Right kidney (tissue), 1 donor: ENCODE measurements at regions not wholly inside any gene's neighbourhood (a gene's known extent, or its start where the extent isn't known, plus 50 kb on each side); places are given as distances from the start of the nearest gene placed in this dataset.

Experiments
- DNase-seq: peaks from one replicate; pipeline ENCODE4 v3.0.0-alpha.2; 2016

DNA sequence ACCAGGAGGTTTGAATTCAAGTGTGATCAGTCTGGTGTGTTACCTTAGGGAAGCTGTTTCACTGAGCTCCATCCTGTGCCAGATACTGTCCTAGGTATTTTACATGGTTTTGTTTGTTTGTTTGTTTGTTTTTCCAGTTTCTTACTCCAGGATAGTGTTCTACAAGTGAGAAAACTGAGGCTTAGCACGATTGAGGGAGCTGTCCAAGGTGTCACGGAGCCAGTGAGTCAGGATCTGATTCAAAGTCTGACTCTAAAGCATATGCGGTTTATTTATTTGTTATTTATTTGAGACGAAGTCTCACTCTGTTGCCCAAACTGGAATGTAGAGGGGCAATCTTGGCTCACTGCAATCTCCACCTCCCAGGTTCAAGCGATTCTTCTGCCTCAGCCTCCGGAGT, 79.7 kb upstream of the GNG2 start:
- peak; percentile 6 for DNase-seq

DNA sequence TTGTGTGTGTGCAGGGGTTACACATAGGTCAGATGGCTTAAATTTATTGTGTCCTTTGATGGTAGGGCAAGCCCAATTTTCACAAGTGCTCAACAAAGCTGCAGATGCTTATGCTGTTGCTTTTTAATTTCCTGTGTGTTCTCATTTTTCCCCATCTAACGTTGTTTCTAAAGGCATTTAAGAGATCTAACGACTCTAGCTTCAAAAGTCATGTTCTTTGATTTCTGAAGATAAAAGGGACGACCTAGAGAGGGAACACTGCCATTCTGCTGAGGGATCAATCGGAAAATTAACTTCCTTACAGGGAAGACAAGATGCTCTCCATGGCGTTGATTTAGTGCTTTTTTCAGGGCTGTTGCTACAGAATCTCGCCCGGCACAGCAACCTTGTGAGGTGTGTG, 79.0 kb upstream of the GNG2 start:
- DNase-seq: no peak

DNA sequence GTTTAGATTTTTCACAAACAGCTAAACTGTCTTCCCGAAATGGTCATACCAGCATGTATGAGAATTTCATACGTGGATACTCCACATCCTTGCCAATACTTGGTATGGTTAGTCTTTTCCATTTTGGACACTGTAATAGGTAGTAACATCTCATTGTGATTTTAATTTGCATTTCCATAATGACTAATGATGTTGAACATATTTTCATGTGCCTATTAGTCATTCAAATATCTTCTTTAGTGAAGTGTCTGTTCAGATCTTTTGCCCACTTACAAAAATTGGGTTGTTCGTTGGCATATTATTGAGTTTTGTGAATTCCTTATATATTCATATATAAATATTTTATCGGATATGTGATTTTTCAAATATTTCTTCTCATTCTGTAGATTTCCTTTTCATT, 78.0 kb upstream of the GNG2 start:
- DNase-seq: no peak

DNA sequence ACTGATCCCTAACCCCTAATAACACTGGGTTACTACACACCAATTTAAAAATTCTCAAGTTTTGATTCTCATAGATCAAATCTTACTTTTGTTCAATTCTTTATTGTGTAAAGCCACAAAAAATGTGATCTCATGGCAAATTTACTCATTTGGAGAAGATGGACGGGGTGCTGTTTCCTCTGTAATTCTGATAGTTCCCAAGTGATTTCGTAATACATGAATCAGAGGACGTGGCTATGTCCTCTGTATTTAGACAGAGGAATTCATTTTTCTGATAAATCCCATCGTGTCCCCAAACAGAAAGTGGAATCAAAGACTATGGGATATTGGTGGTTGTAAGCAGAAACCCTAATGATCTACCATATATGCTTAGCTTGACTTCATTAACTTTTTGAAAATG, 76.6 kb upstream of the GNG2 start:
- no peak for DNase-seq

DNA sequence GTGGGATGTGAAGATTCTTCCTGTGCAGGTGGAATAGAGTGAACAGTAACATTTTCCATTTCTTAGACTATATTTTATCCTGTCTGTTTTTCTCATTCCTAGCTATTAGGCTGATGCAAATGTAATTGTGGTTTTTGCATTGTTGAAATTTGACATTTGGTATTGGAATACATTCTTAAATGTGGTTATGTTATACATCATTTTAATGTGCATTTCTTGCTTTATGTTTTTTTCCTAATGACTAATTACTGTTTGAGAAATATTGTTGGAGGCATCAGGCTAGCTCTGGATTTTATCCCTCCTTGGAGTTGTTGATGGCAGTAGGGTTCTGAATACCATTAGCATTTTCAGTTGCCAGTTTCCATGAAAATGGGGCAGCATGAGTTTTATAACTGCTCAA, 75.9 kb upstream of the GNG2 start:
- no peak for DNase-seq

DNA sequence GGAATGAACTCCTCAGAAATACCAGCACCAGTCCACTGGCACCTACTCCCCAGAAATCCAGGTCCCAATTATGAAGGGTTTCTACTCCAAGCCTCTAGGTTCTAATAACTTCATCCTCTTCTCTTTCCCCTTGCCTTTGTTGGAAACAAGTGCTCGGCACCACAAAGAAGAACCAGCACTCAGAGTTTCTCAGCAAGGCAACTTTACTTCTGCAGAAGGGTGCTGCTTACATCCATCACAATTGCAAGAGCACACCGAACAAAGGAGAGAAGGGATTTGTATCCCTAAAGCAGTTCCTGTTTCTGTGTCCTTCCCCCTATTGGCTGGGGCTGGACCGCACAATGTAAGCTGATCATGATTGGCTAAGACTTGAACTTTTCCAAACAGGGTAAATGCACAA, 74.2 kb upstream of the GNG2 start:
- no peak for DNase-seq

DNA sequence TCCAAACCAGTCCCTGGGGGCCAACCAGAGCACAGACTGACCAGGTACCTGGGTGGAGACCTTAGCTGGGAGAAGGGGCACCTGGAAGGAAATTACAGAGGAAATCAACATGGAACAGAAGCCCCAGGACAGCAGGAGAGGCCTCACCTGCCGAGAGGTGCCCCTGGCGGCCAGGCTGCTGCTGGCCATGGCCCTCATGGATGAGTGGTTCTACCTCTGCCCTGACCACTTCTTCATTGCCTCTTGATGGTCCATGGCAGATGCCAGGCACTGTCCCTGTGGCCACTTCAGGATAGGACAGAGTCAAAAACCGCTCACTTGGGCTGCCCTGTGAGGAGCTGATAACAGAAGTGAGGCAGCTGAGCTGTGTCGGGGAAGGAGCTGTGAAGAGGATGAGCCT, 73.1 kb upstream of the GNG2 start:
- no peak for DNase-seq

DNA sequence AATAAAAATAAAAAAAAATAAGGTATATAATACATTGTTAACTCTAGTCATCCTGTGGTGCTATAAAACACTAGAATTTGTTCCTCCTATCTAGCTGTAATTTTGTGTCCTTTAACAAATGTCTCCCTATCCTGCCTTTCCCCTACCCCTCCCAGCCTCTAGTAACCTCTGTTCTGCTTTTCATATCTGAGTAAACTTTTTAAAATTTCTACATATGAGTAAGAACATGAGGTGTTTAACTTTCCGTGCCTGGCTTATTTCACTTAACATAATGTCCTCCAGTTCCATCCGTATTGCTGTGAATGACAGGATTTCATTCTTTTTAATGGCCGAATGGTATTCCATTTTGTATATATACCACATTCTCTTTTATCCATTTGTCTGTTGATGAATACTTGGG, 71.3 kb upstream of the GNG2 start:
- no peak for DNase-seq

DNA sequence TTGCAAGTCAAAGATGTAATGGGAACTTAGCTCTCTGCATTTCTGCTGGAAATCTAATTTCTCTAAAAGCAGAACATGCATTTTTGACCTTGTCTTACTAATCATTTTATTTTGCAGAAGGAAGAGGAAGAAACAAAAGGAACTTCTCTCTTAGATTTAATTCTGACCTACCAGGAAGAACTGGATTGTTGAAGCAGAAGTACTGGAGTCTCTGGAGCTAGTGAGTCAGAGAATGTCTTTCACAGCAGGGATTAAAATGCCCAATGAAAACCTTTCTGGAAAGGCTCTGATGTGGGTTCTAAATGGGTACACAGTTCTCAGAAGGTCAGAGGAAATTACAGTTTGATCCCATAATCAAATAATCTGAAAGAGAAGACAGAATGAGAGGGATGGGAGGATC, 70.8 kb upstream of the GNG2 start:
- DNase-seq: no peak

DNA sequence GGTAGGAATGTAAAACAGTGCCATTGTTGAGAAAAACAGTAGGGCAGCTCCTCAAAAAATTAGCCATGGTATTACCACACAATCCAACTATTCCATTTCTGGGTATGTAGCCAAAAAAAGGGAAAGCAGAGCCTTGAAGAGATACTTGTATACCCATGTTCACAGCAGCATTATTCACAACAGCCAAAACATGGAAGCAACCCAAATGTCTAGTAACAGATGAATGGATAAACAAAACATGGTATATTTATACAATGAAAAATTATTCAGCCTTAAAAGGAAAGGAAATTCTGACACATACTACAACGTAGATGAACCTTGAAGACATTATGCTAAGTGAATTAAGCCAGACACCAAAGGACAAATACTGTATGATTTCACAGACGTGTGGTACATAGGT, 67.6 kb upstream of the GNG2 start:
- DNase-seq: no peak

DNA sequence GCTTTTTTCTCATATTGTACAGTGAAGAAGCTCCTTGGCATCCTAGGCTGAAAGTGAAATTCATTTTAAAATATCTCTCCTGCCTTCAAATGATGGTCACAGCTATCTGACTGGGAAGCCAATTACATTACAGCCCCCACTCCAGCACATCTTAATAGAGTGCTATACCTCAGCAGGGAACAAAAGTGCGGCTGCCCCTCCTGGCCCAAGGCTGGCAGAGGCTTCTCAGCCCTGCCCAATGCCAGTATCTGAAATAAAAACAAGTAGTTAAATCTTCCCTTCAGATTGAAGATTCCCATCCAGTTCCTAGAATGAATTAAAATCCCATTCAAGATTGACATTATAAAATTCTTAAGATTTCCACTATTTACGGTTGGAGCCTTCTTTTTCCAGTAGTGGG, 54.9 kb upstream of the GNG2 start:
- no peak for DNase-seq

DNA sequence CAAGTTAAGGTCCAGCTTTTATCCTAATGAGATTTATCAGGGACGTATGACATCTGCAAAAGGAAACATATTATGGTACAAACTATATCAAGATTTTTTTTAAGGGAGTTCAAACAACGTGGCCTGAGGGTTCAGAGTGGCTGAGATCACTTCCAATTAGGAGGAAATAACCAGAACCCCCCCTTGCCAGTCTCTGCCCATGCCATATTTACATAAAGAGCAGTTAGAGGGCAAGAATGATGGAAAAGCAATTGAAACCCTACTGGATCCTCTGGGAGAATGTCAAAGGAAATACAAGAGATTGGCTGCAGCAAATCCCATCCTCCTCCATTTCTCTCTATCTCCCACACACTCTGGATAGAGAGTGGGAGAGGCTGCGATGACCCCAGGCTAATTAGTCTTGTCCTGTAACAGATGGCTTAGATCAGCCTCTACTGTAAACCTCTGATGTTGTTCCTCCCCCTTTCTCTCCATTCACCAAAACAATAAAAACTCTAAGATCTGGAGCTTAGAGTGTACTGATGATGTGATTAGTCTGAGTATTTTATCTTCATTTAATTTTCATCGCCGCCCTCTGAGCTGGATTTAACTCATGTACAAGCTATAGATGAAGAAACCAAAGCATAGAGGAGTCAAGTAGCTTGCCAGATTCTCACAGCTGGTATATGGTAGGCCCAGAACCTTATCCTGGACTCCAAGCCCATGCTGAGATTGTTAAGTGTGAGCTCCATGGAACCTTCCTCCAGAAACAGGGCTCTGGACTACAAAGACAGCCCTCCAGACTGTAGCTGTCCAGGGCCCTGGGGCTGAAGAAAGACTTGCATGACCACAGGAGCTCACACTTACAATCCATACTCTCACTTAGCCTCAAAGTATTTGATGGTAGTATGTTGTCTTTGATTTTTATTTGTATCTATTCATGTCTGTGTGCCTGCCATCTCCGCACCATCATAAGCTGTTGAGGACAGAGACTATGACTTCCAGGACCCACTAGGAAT, 54.1 kb upstream of the GNG2 start:
- peak; percentile 60 for DNase-seq

DNA sequence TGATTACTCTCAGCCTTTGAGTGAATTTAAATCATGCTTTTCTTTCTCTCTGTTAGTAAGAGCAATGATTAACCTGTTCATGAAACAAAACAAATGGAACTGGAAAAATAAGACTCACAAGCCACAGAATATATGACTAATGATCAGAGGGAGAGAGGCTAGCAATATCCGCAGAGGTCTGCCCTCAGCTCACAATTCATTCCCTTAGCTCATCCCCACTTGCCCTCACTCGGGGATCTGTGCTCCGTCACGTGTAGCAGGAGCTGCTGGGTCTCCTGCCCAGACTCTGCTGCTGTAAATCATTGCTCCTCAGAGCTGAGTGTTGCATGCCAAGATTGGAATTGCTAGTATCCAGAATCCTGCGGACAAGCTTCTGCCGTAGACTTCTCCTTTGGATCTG, 53.1 kb upstream of the GNG2 start:
- peak; percentile 19 for DNase-seq
